HCT116 (cell line): ENCODE measurements at regions not wholly inside any gene's neighbourhood (a gene's known extent, or its start where the extent isn't known, plus 50 kb on each side); places are given as distances from the start of the nearest gene placed in this dataset.

Experiments
- ATAC-seq: fragments of 200-7000 bp; cut with Tn5 transposase; 2 replicates; pipeline ENCODE4 v1.9.1; 2020; ENCODE audit warnings: mild to moderate bottlenecking, moderate library complexity
- BruUV-seq: library from RNA; stranded (reverse); fragments of 400-500 nt; replicated peaks from 2 replicates; lab custom pipeline; 2021; lab: Mats Ljungman, UMichigan
- CTCF ChIA-PET: fragments of 300-600 bp; sonication (Branson Sonifier 250); formaldehyde crosslinking; loops from one replicate; lab custom pipeline; 2021; ENCODE audit warnings: antibody characterized with exemption; lab: Charles Lee
- POLR2A ChIA-PET: fragments of 300-600, 350-600 bp; sonication (Branson Sonifier 250); formaldehyde crosslinking; loops from one replicate; lab custom pipeline; 2021; ENCODE audit warnings: antibody characterized with exemption; lab: Charles Lee
- RAD21 ChIA-PET, 2 experiments: fragments of 300-600 bp; sonication (Branson Sonifier 250); formaldehyde crosslinking; loops; one replicate each; lab custom pipeline; 2023; ENCODE audit warnings: low total read pairs in 2 of 2; ENCODE audit not compliant: uncharacterized antibody in 2 of 2, unreplicated experiment in 2 of 2, low non-redundant PET in 1 of 2; lab: Charles Lee
- DNase-seq: peaks from one replicate; pipeline ENCODE4 v3.0.0-alpha.2; 2010; ENCODE audit warnings: low read depth, low spot score
- H2AFZ ChIP-seq: fragments of 200-600 bp; shearing (Covaris generic), sonication (generic); 2 replicates; pipeline ENCODE4 v1.6.1; 2017; ENCODE audit warnings: low read depth, mixed run types, mixed read lengths, antibody characterized with exemption, low read length; ENCODE audit not compliant: poor library complexity, severe bottlenecking
- H3K27ac ChIP-seq: 2 replicates; pipeline ENCODE4 v1.5.1; 2012; ENCODE audit warnings: low read depth, low read length
- H3K27me3 ChIP-seq: fragments of 200-600 bp; sonication (generic); 2 replicates; pipeline ENCODE4 v1.6.1; 2016; ENCODE audit warnings: mixed run types, low read length, mixed read lengths; ENCODE audit not compliant: insufficient read depth
- H3K36me3 ChIP-seq, 2 experiments: fragments of 200-500 bp in 1 of 2; fragments of 200-600 bp in 1 of 2; sonication (Bioruptor generic) in 1 of 2; sonication (generic) in 1 of 2; 2 replicates each; pipeline versions ENCODE4 v1.5.1 to v1.6.1; 2014 to 2016; ENCODE audit warnings: low read length in 2 of 2, inconsistent platforms in 1 of 2, mixed read lengths in 1 of 2, mixed run types in 1 of 2; ENCODE audit not compliant: insufficient read depth in 2 of 2, control insufficient read depth in 1 of 2
- H3K4me1 ChIP-seq, 2 experiments: fragments of 200-600 bp in 1 of 2; sonication (generic) in 1 of 2; 2 replicates each; pipeline versions ENCODE4 v1.5.1 to v1.6.1; 2012 to 2017; ENCODE audit warnings: low read length in 2 of 2, inconsistent platforms in 1 of 2, mild to moderate bottlenecking in 1 of 2, mixed read lengths in 1 of 2, mixed run types in 1 of 2, moderate library complexity in 1 of 2; ENCODE audit not compliant: insufficient read depth in 2 of 2, control insufficient read depth in 1 of 2
- H3K4me2 ChIP-seq: fragments of 200-600 bp; sonication (generic); 2 replicates; pipeline ENCODE4 v1.6.1; 2017; ENCODE audit warnings: mixed run types, low read length, mixed read lengths
- H3K4me3 ChIP-seq, 2 experiments: fragments of 200-600 bp in 1 of 2; sonication (generic) in 1 of 2; replicated peaks in 1 of 2; 2 replicates each; pipeline ENCODE4 v1.5.1; 2011 to 2016; ENCODE audit warnings: low read length in 2 of 2, control low read depth in 1 of 2, low read depth in 1 of 2, mild to moderate bottlenecking in 1 of 2, mixed read lengths in 1 of 2, mixed run types in 1 of 2
- H3K79me2 ChIP-seq: fragments of 200-600 bp; sonication (generic); 2 replicates; pipeline ENCODE4 v1.6.1; 2017; ENCODE audit warnings: mild to moderate bottlenecking, mixed run types, low read length, moderate library complexity, mixed read lengths; ENCODE audit not compliant: insufficient read depth
- H3K9ac ChIP-seq: fragments of 200-600 bp; sonication (generic); 2 replicates; pipeline ENCODE4 v1.6.1; 2016; ENCODE audit warnings: low read length, mixed read lengths
- H3K9me2 ChIP-seq: fragments of 200-600 bp; sonication (generic), shearing (Covaris generic); 2 replicates; pipeline ENCODE4 v1.6.1; 2017; ENCODE audit warnings: mixed run types, mild to moderate bottlenecking, moderate library complexity; ENCODE audit not compliant: insufficient read depth
- H3K9me3 ChIP-seq, 2 experiments: fragments of 200-500 bp in 1 of 2; fragments of 200-600 bp in 1 of 2; sonication (Bioruptor generic) in 1 of 2; sonication (generic) in 1 of 2; 2 replicates each; pipeline ENCODE4 v1.6.1; 2014 to 2017; ENCODE audit warnings: low read length in 2 of 2, mixed read lengths in 2 of 2, inconsistent platforms in 1 of 2, low read depth in 1 of 2, mild to moderate bottlenecking in 1 of 2, mixed run types in 1 of 2, moderate library complexity in 1 of 2; ENCODE audit not compliant: control insufficient read depth in 1 of 2, insufficient read depth in 1 of 2
- H4K20me1 ChIP-seq: fragments of 200-600 bp; sonication (generic), shearing (Covaris generic); 2 replicates; pipeline ENCODE4 v1.6.1; 2017; ENCODE audit warnings: mixed run types, mild to moderate bottlenecking, moderate library complexity; ENCODE audit not compliant: insufficient read depth
- CBX3 ChIP-seq: IDR thresholded peaks from 2 replicates; pipeline ENCODE4 v1.6.1; 2012; ENCODE audit warnings: low read depth
- CTCF ChIP-seq, 3 experiments: fragments of 200-600 bp in 1 of 3; sonication (generic) in 1 of 3; IDR thresholded peaks in 2 of 3; conservative IDR thresholded peaks in 1 of 3; 2 replicates each; pipeline ENCODE4 v1.5.1; 2012 to 2017; ENCODE audit warnings: low read depth in 2 of 3, low read length in 2 of 3, antibody characterized with exemption in 1 of 3, borderline replicate concordance in 1 of 3, control low read depth in 1 of 3, mild to moderate bottlenecking in 1 of 3, mixed read lengths in 1 of 3, mixed run types in 1 of 3, moderate library complexity in 1 of 3; ENCODE audit not compliant: insufficient read depth in 1 of 3
- EGR1 ChIP-seq: IDR thresholded peaks from 2 replicates; pipeline ENCODE4 v1.6.1; 2012; ENCODE audit warnings: low read depth
- EZH2 ChIP-seq: fragments of 200-600 bp; sonication (generic); IDR thresholded peaks from 2 replicates; pipeline ENCODE4 v1.6.1; 2017; ENCODE audit warnings: antibody characterized with exemption, mixed run types
- EZH2phosphoT487 ChIP-seq: fragments of 200-600 bp; IDR thresholded peaks from 2 replicates; pipeline ENCODE4 v1.6.1; 2018; ENCODE audit warnings: antibody characterized with exemption, borderline replicate concordance
- FOSL1 ChIP-seq: IDR thresholded peaks from 2 replicates; pipeline ENCODE4 v1.6.1; 2012; ENCODE audit warnings: low read depth
- JUND ChIP-seq: IDR thresholded peaks from 2 replicates; pipeline ENCODE4 v1.6.1; 2012
- MAX ChIP-seq: IDR thresholded peaks from 2 replicates; pipeline ENCODE4 v1.6.1; 2012
- POLR2AphosphoS5 ChIP-seq: IDR thresholded peaks from 2 replicates; pipeline ENCODE4 v1.6.1; 2011; ENCODE audit warnings: mild to moderate bottlenecking, low read depth, low read length, moderate library complexity
- SIN3A ChIP-seq: IDR thresholded peaks from 2 replicates; pipeline ENCODE4 v1.6.1; 2012; ENCODE audit warnings: low read depth
- SP1 ChIP-seq: IDR thresholded peaks from 2 replicates; pipeline ENCODE4 v1.6.1; 2012; ENCODE audit warnings: low read depth
- SRF ChIP-seq: IDR thresholded peaks from 2 replicates; pipeline ENCODE4 v1.6.1; 2012; ENCODE audit warnings: low read depth
- TCF7L2 ChIP-seq: IDR thresholded peaks from 2 replicates; pipeline ENCODE4 v1.7.0; 2011; ENCODE audit warnings: borderline replicate concordance, inconsistent platforms; ENCODE audit not compliant: insufficient read depth, insufficient read length; ENCODE audit errors: extremely low read depth
- YY1 ChIP-seq: IDR thresholded peaks from 2 replicates; pipeline ENCODE4 v1.6.1; 2011; ENCODE audit warnings: low read length, low read depth, moderate library complexity, mild to moderate bottlenecking; ENCODE audit not compliant: insufficient replicate concordance; ENCODE audit errors: extremely low read depth
- ZNF274 ChIP-seq: fragments of 200-500 bp; sonication (Bioruptor generic); IDR thresholded peaks from 2 replicates; pipeline ENCODE4 v1.6.1; 2014; ENCODE audit warnings: mild to moderate bottlenecking, low read depth, low read length, inconsistent platforms
- intact Hi-C: fragments of 100-400 bp; cut with micrococcal nuclease; formaldehyde crosslinking; loops from 2 replicates; pipeline ENCODE4 v1.10.0; 2022
- TF ChIP-seq, protein P1 (sequence below): IDR thresholded peaks from 2 replicates; pipeline ENCODE4 v1.6.1; 2012; ENCODE audit warnings: low read depth

DNA sequence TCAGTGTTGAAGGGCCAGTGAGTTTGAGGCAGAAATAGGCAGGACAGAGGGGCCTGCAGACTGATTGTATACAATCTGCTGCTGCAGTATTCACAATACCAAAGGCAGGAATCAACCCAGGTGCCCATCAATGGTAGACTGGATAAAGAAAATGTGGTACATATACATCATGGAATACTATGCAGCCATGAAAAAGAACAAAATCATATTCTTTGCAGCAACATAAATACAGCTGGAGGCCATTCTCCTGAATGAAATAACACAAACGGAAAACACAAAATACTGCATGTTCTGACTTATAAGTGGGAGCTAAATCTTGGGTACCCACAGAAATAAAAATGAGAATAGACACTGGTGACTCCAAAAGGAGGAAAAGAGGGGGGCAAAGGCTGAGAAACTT lies 485.1 kb downstream of the XYLT1 start:
- H3K79me2 ChIP-seq, result no peaks in the 10 kb centered on the region
- BruUV-seq, result no TSS peak
- H4K20me1 ChIP-seq, result no peaks in the 10 kb centered on the region
- POLR2A ChIA-PET, result no interaction called here
- DNase-seq (no peak), ATAC-seq (no peak)
- H3K9me2 ChIP-seq, result no peaks in the 10 kb centered on the region
- CTCF ChIA-PET, result no interaction called here
- no peaks in the 10 kb centered on the region for H3K4me1 ChIP-seq
- TF ChIP-seq FOSL1 (no peak), EZH2 (no peak), TCF7L2 (no peak), SIN3A (no peak), CBX3 (no peak), SP1 (no peak), JUND (no peak), ZNF274 (no peak), EGR1 (no peak), SRF (no peak), CTCF (IDR thresholded peaks at IDR 0.05 in 2 of 3, conservative IDR thresholded peaks at IDR 0.05 in 1 of 3; ENCODE audit: borderline replicate concordance in 1 of 3, insufficient read depth in 1 of 3, low read depth in 2 of 3, low read length in 2 of 3) (no peak)
- H3K4me2 ChIP-seq, result no peak overlapping the region
- no peak overlapping the region for H2AFZ ChIP-seq
- H3K27me3 ChIP-seq, result no peaks in the 10 kb centered on the region
- intact Hi-C loops, result no loop called here
- no peak overlapping the region for H3K4me3 ChIP-seq
- no peaks in the 10 kb centered on the region for H3K9me3 ChIP-seq
- no peaks in the 10 kb centered on the region for H3K36me3 ChIP-seq
- RAD21 ChIA-PET, result no interaction called here
- no peak overlapping the region for H3K9ac ChIP-seq
- H3K27ac ChIP-seq, result no peak overlapping the region

GRCh38 chr16:16988963-16989362 lies 481.8 kb downstream of the XYLT1 start:
- Histone ChIP-seq H3K79me2 (no peaks in the 10 kb centered on the region), H3K27ac (no peak overlapping the region), H3K9me3 (no peaks in the 10 kb centered on the region), H4K20me1 (no peaks in the 10 kb centered on the region), H3K9ac (no peak overlapping the region), H3K4me2 (no peak overlapping the region), H3K36me3 (no peaks in the 10 kb centered on the region), H3K4me1 (no peaks in the 10 kb centered on the region), H3K27me3 (no peaks in the 10 kb centered on the region), H3K9me2 (no peaks in the 10 kb centered on the region), H3K4me3 (no peak overlapping the region), H2AFZ (no peak overlapping the region)
- DNase-seq (no peak), ATAC-seq (no peak)
- no TSS peak for BruUV-seq
- intact Hi-C loops, result no loop called here
- ChIA-PET CTCF (no interaction called here), POLR2A (no interaction called here), RAD21 (no interaction called here)
- no peak for TF ChIP-seq POLR2AphosphoS5
- TF ChIP-seq JUND, result no peak
- no peak for TF ChIP-seq YY1
- TF ChIP-seq SP1, result no peak
- TF ChIP-seq MAX, result no peak
- TF ChIP-seq, protein P1, sequence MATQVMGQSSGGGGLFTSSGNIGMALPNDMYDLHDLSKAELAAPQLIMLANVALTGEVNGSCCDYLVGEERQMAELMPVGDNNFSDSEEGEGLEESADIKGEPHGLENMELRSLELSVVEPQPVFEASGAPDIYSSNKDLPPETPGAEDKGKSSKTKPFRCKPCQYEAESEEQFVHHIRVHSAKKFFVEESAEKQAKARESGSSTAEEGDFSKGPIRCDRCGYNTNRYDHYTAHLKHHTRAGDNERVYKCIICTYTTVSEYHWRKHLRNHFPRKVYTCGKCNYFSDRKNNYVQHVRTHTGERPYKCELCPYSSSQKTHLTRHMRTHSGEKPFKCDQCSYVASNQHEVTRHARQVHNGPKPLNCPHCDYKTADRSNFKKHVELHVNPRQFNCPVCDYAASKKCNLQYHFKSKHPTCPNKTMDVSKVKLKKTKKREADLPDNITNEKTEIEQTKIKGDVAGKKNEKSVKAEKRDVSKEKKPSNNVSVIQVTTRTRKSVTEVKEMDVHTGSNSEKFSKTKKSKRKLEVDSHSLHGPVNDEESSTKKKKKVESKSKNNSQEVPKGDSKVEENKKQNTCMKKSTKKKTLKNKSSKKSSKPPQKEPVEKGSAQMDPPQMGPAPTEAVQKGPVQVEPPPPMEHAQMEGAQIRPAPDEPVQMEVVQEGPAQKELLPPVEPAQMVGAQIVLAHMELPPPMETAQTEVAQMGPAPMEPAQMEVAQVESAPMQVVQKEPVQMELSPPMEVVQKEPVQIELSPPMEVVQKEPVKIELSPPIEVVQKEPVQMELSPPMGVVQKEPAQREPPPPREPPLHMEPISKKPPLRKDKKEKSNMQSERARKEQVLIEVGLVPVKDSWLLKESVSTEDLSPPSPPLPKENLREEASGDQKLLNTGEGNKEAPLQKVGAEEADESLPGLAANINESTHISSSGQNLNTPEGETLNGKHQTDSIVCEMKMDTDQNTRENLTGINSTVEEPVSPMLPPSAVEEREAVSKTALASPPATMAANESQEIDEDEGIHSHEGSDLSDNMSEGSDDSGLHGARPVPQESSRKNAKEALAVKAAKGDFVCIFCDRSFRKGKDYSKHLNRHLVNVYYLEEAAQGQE, result no peak
- no peak for TF ChIP-seq EZH2phosphoT487
